ENCODE measurements at regions not wholly inside any gene's neighbourhood (a gene's known extent, or its start where the extent isn't known, plus 50 kb on each side); places are given as distances from the start of the nearest gene placed in this dataset.

- H3K27ac Mint-ChIP-seq, result no peak overlapping the region
- TF ChIP-seq, protein P1, sequence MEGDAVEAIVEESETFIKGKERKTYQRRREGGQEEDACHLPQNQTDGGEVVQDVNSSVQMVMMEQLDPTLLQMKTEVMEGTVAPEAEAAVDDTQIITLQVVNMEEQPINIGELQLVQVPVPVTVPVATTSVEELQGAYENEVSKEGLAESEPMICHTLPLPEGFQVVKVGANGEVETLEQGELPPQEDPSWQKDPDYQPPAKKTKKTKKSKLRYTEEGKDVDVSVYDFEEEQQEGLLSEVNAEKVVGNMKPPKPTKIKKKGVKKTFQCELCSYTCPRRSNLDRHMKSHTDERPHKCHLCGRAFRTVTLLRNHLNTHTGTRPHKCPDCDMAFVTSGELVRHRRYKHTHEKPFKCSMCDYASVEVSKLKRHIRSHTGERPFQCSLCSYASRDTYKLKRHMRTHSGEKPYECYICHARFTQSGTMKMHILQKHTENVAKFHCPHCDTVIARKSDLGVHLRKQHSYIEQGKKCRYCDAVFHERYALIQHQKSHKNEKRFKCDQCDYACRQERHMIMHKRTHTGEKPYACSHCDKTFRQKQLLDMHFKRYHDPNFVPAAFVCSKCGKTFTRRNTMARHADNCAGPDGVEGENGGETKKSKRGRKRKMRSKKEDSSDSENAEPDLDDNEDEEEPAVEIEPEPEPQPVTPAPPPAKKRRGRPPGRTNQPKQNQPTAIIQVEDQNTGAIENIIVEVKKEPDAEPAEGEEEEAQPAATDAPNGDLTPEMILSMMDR (IDR thresholded peaks at IDR 0.05; ENCODE audit: unreplicated experiment), result no peak
- H3K9me3 Mint-ChIP-seq (ENCODE audit: low read depth), result peaks cover 11% of the 10 kb centered on the region
- peaks cover 4% of the 10 kb centered on the region for H3K4me1 Mint-ChIP-seq (ENCODE audit: low read depth)
- no peak overlapping the region for H3K4me3 Mint-ChIP-seq (ENCODE audit: low read depth)
- DNase-seq (ENCODE audit: low spot score, unreplicated experiment), result no peak
- H3K36me3 Mint-ChIP-seq (ENCODE audit: insufficient read depth), result no peaks in the 10 kb centered on the region
- H3K27me3 Mint-ChIP-seq, result peaks cover 32% of the 10 kb centered on the region
Measured at GRCh38 chr4:62571494-62571893, 1371.4 kb downstream of the ADGRL3 start.

- DNase-seq (ENCODE audit: low spot score, unreplicated experiment), result no peak
- H3K9me3 Mint-ChIP-seq (ENCODE audit: low read depth), result no peaks in the 10 kb centered on the region
- TF ChIP-seq, protein P1 (IDR thresholded peaks at IDR 0.05; ENCODE audit: unreplicated experiment), result no peak
- H3K27ac Mint-ChIP-seq, result no peak overlapping the region
- H3K4me3 Mint-ChIP-seq (ENCODE audit: low read depth), result no peak overlapping the region
- peaks cover 14% of the 10 kb centered on the region for H3K4me1 Mint-ChIP-seq (ENCODE audit: low read depth)
- H3K27me3 Mint-ChIP-seq, result peaks cover 70% of the 10 kb centered on the region
- no peaks in the 10 kb centered on the region for H3K36me3 Mint-ChIP-seq (ENCODE audit: insufficient read depth)
Measured at GRCh38 chr4:62560858-62561257, 1360.7 kb downstream of the ADGRL3 start.

GRCh38 chr4:62550121-62550520, 1350.0 kb downstream of the ADGRL3 start:
- no peaks in the 10 kb centered on the region for H3K36me3 Mint-ChIP-seq (ENCODE audit: insufficient read depth)
- DNase-seq (ENCODE audit: low spot score, unreplicated experiment), result no peak
- H3K27ac Mint-ChIP-seq, result no peak overlapping the region
- H3K4me3 Mint-ChIP-seq (ENCODE audit: low read depth), result no peak overlapping the region
- H3K27me3 Mint-ChIP-seq, result peaks cover 45% of the 10 kb centered on the region
- no peaks in the 10 kb centered on the region for H3K4me1 Mint-ChIP-seq (ENCODE audit: low read depth)
- TF ChIP-seq, protein P1 (IDR thresholded peaks at IDR 0.05; ENCODE audit: unreplicated experiment), result no peak
- H3K9me3 Mint-ChIP-seq (ENCODE audit: low read depth), result no peaks in the 10 kb centered on the region

DNA sequence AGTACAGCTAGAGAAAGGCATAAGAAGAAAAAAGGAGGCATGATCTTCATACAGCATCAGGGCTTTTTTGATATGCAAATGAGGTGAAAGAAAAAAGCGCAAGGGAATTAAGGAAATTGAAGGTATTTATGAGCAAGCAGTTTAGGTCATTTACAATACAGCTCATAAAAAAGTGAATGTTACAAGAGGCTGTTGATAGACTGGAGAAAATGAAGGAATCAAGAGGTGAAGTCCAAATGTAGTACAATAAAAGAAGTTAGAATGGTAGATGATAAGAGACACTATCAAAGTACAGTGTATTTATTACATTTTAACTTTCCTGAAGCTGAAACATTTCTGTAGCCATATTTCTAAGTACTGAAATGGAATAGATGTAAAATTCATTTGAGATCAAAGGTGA, 1349.5 kb downstream of the ADGRL3 start:
- Mint-ChIP-seq H3K27ac (no peak overlapping the region), H3K4me1 (ENCODE audit: low read depth) (no peaks in the 10 kb centered on the region), H3K27me3 (peaks cover 40% of the 10 kb centered on the region), H3K9me3 (ENCODE audit: low read depth) (no peaks in the 10 kb centered on the region), H3K4me3 (ENCODE audit: low read depth) (no peak overlapping the region), H3K36me3 (ENCODE audit: insufficient read depth) (no peaks in the 10 kb centered on the region)
- no peak for DNase-seq (ENCODE audit: low spot score, unreplicated experiment)
- TF ChIP-seq, protein P1 (IDR thresholded peaks at IDR 0.05; ENCODE audit: unreplicated experiment), result no peak

GRCh38 chr4:62548765-62549164, 1348.6 kb downstream of the ADGRL3 start:
- no peaks in the 10 kb centered on the region for H3K36me3 Mint-ChIP-seq (ENCODE audit: insufficient read depth)
- H3K4me3 Mint-ChIP-seq (ENCODE audit: low read depth), result no peak overlapping the region
- DNase-seq (ENCODE audit: low spot score, unreplicated experiment), result no peak
- TF ChIP-seq, protein P1 (IDR thresholded peaks at IDR 0.05; ENCODE audit: unreplicated experiment), result no peak
- H3K4me1 Mint-ChIP-seq (ENCODE audit: low read depth), result no peaks in the 10 kb centered on the region
- H3K9me3 Mint-ChIP-seq (ENCODE audit: low read depth), result no peaks in the 10 kb centered on the region
- no peak overlapping the region for H3K27ac Mint-ChIP-seq
- H3K27me3 Mint-ChIP-seq, result peaks cover 34% of the 10 kb centered on the region
